ENCODE measurements at regions not wholly inside any gene's neighbourhood (a gene's known extent, or its start where the extent isn't known, plus 50 kb on each side); places are given as distances from the start of the nearest gene placed in this dataset.
"Not testable (repeated sequence)": the region's sequence is repeated elsewhere in the genome, so short reads cannot be mapped to it uniquely, and the experiment has no call there.

DNA sequence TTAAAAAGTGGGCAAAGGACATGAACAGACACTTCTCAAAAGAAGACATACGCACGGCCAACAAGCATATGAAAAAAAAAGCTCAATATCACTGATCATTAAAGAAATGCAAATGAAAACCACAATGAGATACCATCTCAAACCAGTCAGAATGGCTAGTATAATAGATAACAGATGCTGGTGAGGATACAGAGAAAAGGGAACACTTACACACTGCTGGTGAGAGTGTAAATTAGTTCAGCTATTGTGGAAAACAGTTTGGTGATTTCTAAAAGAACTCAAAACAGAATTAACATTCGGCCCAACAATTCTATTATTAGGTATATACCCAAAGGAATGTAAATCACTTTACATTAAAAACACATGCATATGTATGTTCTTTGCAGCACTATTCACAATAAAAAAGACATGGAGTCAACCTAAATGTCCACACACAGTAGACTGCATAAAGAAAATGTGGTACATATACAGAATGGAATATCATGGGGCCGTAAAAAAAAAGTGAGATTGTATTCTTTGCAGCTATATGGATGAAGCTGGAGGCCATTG lies 1569.0 kb downstream of the OLFM4 start:
- Histone ChIP-seq H3K4me3 (ENCODE audit: low read length in 2 of 2) (no peak overlapping the region), H3K36me3 (ENCODE audit: control insufficient read depth in 2 of 2, insufficient read depth in 2 of 2, low read length in 2 of 2) (no peaks in the 10 kb centered on the region), H3K9ac (ENCODE audit: low read depth in 1 of 2, low read length in 2 of 2) (no peak overlapping the region), H3K27me3 (ENCODE audit: control insufficient read depth in 2 of 2, insufficient read depth in 2 of 2, low read length in 2 of 2) (no peaks in the 10 kb centered on the region), H3K27ac (ENCODE audit: low read depth in 2 of 2, low read length in 2 of 2) (no peak overlapping the region), H3K9me3 (ENCODE audit: control insufficient read depth in 2 of 2, low read length in 2 of 2) (peaks cover 3 to 7% of the 10 kb centered on the region in 2 donors), H3K4me1 (ENCODE audit: control insufficient read depth in 2 of 2, insufficient read depth in 2 of 2, low read length in 2 of 2) (no peaks in the 10 kb centered on the region)

DNA sequence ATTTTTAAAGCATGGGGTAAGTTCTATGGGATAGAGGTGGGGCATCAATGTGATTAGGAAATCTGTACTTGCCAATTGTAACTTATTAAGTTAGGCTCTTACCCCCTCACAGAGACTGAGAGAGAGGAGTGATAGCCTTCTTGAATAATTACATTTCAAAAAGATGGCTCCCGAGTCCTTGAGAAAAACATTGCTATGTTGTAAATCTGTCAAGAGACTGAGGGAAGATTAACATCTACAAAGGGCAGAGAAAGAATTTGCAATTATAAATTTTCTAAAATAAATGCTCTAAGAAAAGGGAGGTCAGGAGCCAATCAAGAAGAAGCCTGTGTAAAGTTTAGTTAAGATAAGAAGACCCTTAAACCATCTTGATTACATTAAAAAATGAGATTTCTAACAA lies 1570.8 kb downstream of the OLFM4 start:
- no peaks in the 10 kb centered on the region for H3K27me3 ChIP-seq (ENCODE audit: control insufficient read depth in 2 of 2, insufficient read depth in 2 of 2, low read length in 2 of 2)
- no peaks in the 10 kb centered on the region for H3K36me3 ChIP-seq (ENCODE audit: control insufficient read depth in 2 of 2, insufficient read depth in 2 of 2, low read length in 2 of 2)
- H3K27ac ChIP-seq (ENCODE audit: low read depth in 2 of 2, low read length in 2 of 2) = no peak overlapping the region
- no peaks in the 10 kb centered on the region for H3K4me1 ChIP-seq (ENCODE audit: control insufficient read depth in 2 of 2, insufficient read depth in 2 of 2, low read length in 2 of 2)
- no peak overlapping the region for H3K4me3 ChIP-seq (ENCODE audit: low read length in 2 of 2)
- peaks cover 0 to 2% of the 10 kb centered on the region in 2 donors for H3K9me3 ChIP-seq (ENCODE audit: control insufficient read depth in 2 of 2, low read length in 2 of 2)
- H3K9ac ChIP-seq (ENCODE audit: low read depth in 1 of 2, low read length in 2 of 2) = no peak overlapping the region

DNA sequence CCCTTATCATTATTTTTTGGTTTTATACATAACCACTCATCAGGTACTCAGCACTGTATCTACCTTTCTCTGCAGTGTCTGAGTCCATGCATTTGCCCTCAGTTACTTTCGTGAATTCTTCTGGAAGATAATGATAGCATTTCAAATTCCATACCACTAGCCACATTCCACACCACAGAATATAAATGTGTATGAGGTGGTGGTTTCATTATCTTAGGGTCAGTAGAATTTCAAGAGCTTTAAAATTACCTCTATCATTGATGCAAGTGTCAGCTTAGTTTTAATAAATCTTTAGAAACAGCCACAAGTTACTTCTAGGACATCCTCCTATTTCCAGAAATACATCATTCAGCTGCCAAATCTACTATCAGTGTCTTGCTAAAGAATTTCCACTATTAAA lies 1578.3 kb downstream of the OLFM4 start:
- Histone ChIP-seq H3K4me1 (ENCODE audit: control insufficient read depth in 2 of 2, insufficient read depth in 2 of 2, low read length in 2 of 2) (no peaks in the 10 kb centered on the region), H3K27me3 (ENCODE audit: control insufficient read depth in 2 of 2, insufficient read depth in 2 of 2, low read length in 2 of 2) (no peaks in the 10 kb centered on the region), H3K27ac (ENCODE audit: low read depth in 2 of 2, low read length in 2 of 2) (no peak overlapping the region), H3K4me3 (ENCODE audit: low read length in 2 of 2) (no peak overlapping the region), H3K9me3 (ENCODE audit: control insufficient read depth in 2 of 2, low read length in 2 of 2) (no peaks in the 10 kb centered on the region), H3K36me3 (ENCODE audit: control insufficient read depth in 2 of 2, insufficient read depth in 2 of 2, low read length in 2 of 2) (no peaks in the 10 kb centered on the region), H3K9ac (ENCODE audit: low read depth in 1 of 2, low read length in 2 of 2) (no peak overlapping the region)

DNA sequence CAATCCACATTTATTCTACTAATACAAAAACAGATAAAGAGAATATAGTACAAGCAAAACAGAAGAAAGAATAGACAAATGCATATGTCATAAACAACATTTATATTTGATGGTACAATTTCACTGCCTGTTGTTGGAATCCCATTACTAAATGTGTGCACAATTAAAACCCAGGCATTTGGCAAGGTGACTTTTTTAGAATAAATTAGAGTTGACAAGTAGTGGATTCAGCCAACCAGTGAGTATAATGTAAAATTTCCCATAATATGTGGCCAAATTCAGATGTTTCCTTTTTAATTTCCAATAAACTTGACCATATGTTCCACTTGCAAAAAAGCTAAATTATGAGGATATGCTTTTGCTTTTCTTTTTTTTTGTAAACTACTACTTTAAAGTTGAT lies 1578.8 kb downstream of the OLFM4 start:
- Histone ChIP-seq H3K4me1 (ENCODE audit: control insufficient read depth in 2 of 2, insufficient read depth in 2 of 2, low read length in 2 of 2) (no peaks in the 10 kb centered on the region), H3K9me3 (ENCODE audit: control insufficient read depth in 2 of 2, low read length in 2 of 2) (no peaks in the 10 kb centered on the region), H3K36me3 (ENCODE audit: control insufficient read depth in 2 of 2, insufficient read depth in 2 of 2, low read length in 2 of 2) (no peaks in the 10 kb centered on the region), H3K9ac (ENCODE audit: low read depth in 1 of 2, low read length in 2 of 2) (no peak overlapping the region), H3K4me3 (ENCODE audit: low read length in 2 of 2) (no peak overlapping the region), H3K27me3 (ENCODE audit: control insufficient read depth in 2 of 2, insufficient read depth in 2 of 2, low read length in 2 of 2) (no peaks in the 10 kb centered on the region), H3K27ac (ENCODE audit: low read depth in 2 of 2, low read length in 2 of 2) (no peak overlapping the region)

DNA sequence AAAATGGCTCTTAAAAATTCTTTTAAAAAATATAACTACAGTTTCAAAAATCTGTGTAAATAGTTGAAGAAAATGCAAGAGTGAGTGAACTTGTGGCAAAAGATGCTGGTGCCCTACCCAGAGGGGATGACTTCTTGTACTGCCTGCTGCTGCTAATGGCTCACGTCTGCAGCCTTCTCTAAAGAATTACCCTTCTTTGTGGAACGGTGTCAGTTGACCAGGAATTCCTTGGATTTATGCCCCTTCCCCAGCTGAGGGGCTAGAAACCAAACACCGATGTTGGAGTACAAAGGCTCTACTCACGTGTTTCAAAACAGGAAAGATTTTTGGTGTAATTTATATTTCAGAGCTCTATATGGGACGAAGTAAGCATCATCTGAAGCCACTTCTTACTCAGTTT lies 1582.8 kb downstream of the OLFM4 start:
- Histone ChIP-seq H3K9me3 (ENCODE audit: control insufficient read depth in 2 of 2, low read length in 2 of 2) (no peaks in the 10 kb centered on the region), H3K27me3 (ENCODE audit: control insufficient read depth in 2 of 2, insufficient read depth in 2 of 2, low read length in 2 of 2) (no peaks in the 10 kb centered on the region), H3K27ac (ENCODE audit: low read depth in 2 of 2, low read length in 2 of 2) (no peak overlapping the region), H3K9ac (ENCODE audit: low read depth in 1 of 2, low read length in 2 of 2) (no peak overlapping the region), H3K36me3 (ENCODE audit: control insufficient read depth in 2 of 2, insufficient read depth in 2 of 2, low read length in 2 of 2) (no peaks in the 10 kb centered on the region), H3K4me3 (ENCODE audit: low read length in 2 of 2) (no peak overlapping the region), H3K4me1 (ENCODE audit: control insufficient read depth in 2 of 2, insufficient read depth in 2 of 2, low read length in 2 of 2) (no peaks in the 10 kb centered on the region)

DNA sequence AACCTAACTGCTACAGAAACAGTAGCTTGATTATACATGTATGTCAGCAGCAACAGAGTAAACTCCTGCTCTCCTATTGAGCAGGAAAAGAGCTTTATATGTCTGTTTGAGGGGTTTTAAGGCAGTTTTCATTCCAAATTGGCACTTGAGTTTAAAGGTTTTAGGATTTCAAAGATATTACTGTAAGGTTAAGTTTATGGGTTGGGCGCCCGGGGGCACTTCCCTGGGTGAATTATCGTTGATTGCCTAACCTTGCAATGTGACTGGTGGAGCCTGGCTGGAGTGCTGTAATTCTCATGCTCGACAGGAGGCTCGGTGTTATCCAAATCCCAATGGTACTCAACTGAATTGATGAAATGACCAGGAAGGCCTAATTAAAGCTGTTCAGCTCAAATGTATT lies 1586.1 kb downstream of the OLFM4 start:
- H3K27me3 ChIP-seq (ENCODE audit: control insufficient read depth in 2 of 2, insufficient read depth in 2 of 2, low read length in 2 of 2) = no peaks in the 10 kb centered on the region
- H3K9ac ChIP-seq (ENCODE audit: low read depth in 1 of 2, low read length in 2 of 2) = no peak overlapping the region
- no peaks in the 10 kb centered on the region for H3K36me3 ChIP-seq (ENCODE audit: control insufficient read depth in 2 of 2, insufficient read depth in 2 of 2, low read length in 2 of 2)
- H3K4me1 ChIP-seq (ENCODE audit: control insufficient read depth in 2 of 2, insufficient read depth in 2 of 2, low read length in 2 of 2) = no peaks in the 10 kb centered on the region
- H3K9me3 ChIP-seq (ENCODE audit: control insufficient read depth in 2 of 2, low read length in 2 of 2) = no peaks in the 10 kb centered on the region
- no peak overlapping the region for H3K27ac ChIP-seq (ENCODE audit: low read depth in 2 of 2, low read length in 2 of 2)
- H3K4me3 ChIP-seq (ENCODE audit: low read length in 2 of 2) = no peak overlapping the region

DNA sequence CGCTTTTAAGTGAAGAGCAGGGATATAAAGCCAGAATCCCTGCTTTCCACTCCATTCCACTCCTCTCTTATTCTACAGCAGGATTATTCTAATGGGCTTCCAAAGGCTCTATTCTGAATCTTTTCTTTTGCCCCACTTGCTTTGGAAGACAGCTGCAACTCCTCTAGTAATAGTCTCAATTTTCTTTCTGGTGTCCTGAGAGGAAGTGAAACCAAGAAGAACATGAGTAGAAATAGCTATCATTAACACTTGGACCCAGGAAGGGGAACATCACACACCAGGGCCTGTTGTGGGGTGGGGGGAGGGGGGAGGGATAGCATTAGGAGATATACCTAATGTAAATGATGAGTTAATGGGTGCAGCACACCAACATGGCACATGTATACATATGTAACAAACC lies 1597.9 kb downstream of the OLFM4 start:
- H3K4me3 ChIP-seq (ENCODE audit: low read length in 2 of 2); H3K27ac ChIP-seq (ENCODE audit: low read depth in 2 of 2, low read length in 2 of 2); H3K36me3 ChIP-seq (ENCODE audit: control insufficient read depth in 2 of 2, insufficient read depth in 2 of 2, low read length in 2 of 2); H3K9ac ChIP-seq (ENCODE audit: low read depth in 1 of 2, low read length in 2 of 2); H3K4me1 ChIP-seq (ENCODE audit: control insufficient read depth in 2 of 2, insufficient read depth in 2 of 2, low read length in 2 of 2); H3K9me3 ChIP-seq (ENCODE audit: control insufficient read depth in 2 of 2, low read length in 2 of 2); H3K27me3 ChIP-seq (ENCODE audit: control insufficient read depth in 2 of 2, insufficient read depth in 2 of 2, low read length in 2 of 2): not testable (repeated sequence)

DNA sequence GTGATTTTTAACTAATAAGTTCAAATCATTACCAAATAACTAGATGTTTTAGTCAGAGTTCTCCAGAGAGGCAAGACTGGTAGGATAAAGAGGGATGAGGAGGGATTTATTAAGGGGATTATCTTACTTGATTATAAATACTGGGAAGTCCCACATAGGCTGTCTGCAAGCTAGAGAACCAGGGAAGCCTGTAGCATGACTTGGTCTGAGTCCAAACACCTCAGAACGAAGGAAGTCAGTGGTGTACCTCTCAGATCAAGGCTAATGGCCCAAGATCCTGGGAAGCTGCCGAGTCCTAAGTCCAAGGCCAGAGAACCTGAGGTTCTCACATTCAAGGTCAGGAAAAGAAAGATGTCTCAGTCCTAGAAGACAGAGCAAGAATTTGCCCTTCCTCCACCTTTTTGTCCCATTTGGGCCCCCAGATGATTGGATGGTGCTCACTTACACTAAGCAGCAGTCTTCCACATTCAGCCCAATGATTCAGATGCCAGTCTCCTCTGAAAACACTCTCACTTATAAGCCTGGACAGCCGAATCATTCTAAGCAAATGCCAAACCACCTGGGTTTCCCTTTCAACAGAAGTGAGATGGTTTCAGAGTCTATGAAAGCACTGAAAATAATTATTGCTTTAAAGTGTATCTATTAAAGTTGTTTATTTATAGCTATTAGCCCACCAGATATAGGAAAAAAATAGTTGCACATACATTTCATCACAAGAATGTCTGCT lies 1599.2 kb downstream of the OLFM4 start:
- Histone ChIP-seq H3K27ac (ENCODE audit: low read depth in 2 of 2, low read length in 2 of 2) (no peak overlapping the region), H3K4me3 (ENCODE audit: low read length in 2 of 2) (no peak overlapping the region), H3K4me1 (ENCODE audit: control insufficient read depth in 2 of 2, insufficient read depth in 2 of 2, low read length in 2 of 2) (no peaks in the 10 kb centered on the region)

DNA sequence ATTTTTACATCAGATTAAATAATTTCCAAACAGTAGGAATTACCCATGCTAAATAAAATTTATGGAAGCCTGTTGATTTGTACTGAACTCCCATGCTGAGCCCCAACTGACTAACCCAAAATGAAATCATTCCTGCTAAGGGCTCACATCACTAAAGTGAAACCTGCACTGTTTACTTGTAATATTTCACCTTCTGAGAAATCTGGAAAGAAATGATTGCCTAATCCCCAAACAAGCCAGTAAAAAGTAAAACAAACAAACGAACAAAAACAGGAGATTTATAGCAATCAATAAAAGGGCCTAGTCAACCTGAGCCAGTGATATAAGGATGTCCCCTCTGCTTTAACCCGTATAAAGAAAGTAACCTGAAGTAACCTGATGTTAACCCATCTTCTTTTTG lies 1599.8 kb downstream of the OLFM4 start:
- Histone ChIP-seq H3K9me3 (ENCODE audit: control insufficient read depth in 2 of 2, low read length in 2 of 2) (no peaks in the 10 kb centered on the region), H3K4me3 (ENCODE audit: low read length in 2 of 2) (no peak overlapping the region), H3K9ac (ENCODE audit: low read depth in 1 of 2, low read length in 2 of 2) (no peak overlapping the region), H3K4me1 (ENCODE audit: control insufficient read depth in 2 of 2, insufficient read depth in 2 of 2, low read length in 2 of 2) (no peaks in the 10 kb centered on the region), H3K36me3 (ENCODE audit: control insufficient read depth in 2 of 2, insufficient read depth in 2 of 2, low read length in 2 of 2) (no peaks in the 10 kb centered on the region), H3K27me3 (ENCODE audit: control insufficient read depth in 2 of 2, insufficient read depth in 2 of 2, low read length in 2 of 2) (no peaks in the 10 kb centered on the region), H3K27ac (ENCODE audit: low read depth in 2 of 2, low read length in 2 of 2) (no peak overlapping the region)

More for the DNA sequence above, 1599.2 kb downstream of the OLFM4 start:
- H3K9me3 ChIP-seq (ENCODE audit: control insufficient read depth in 2 of 2, low read length in 2 of 2) = no peaks in the 10 kb centered on the region
- H3K27me3 ChIP-seq (ENCODE audit: control insufficient read depth in 2 of 2, insufficient read depth in 2 of 2, low read length in 2 of 2) = no peaks in the 10 kb centered on the region
- H3K36me3 ChIP-seq (ENCODE audit: control insufficient read depth in 2 of 2, insufficient read depth in 2 of 2, low read length in 2 of 2) = no peaks in the 10 kb centered on the region
- H3K9ac ChIP-seq (ENCODE audit: low read depth in 1 of 2, low read length in 2 of 2) = no peak overlapping the region

DNA sequence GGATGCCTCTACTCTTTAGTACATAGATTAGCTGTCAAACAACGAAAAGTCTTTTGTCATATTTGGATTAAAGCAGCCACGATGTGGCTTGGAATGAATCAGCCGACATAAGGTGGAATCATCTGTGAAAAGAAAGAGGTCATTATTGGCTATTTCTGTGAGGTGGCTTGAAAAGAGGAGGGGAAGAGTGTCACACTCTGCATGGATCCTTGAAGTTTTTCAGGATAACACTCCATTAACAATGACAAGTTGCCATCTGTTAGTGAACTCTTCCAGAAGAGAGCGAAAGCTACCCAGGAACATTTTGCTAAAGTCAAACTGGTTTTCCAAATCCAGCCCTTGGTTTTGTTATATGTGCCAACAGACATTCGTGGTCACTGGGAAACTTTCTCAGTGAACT lies 1604.8 kb downstream of the OLFM4 start:
- H3K36me3 ChIP-seq (ENCODE audit: control insufficient read depth in 2 of 2, insufficient read depth in 2 of 2, low read length in 2 of 2) = no peaks in the 10 kb centered on the region
- H3K27me3 ChIP-seq (ENCODE audit: control insufficient read depth in 2 of 2, insufficient read depth in 2 of 2, low read length in 2 of 2) = no peaks in the 10 kb centered on the region
- H3K4me3 ChIP-seq (ENCODE audit: low read length in 2 of 2) = no peak overlapping the region
- no peaks in the 10 kb centered on the region for H3K4me1 ChIP-seq (ENCODE audit: control insufficient read depth in 2 of 2, insufficient read depth in 2 of 2, low read length in 2 of 2)
- H3K9ac ChIP-seq (ENCODE audit: low read depth in 1 of 2, low read length in 2 of 2) = no peak overlapping the region
- H3K27ac ChIP-seq (ENCODE audit: low read depth in 2 of 2, low read length in 2 of 2) = no peak overlapping the region
- no peaks in the 10 kb centered on the region for H3K9me3 ChIP-seq (ENCODE audit: control insufficient read depth in 2 of 2, low read length in 2 of 2)

Measured in mucosa of rectum (tissue), 2 donors.